Lower leg skin (tissue), 3 donors: ENCODE measurements at regions not wholly inside any gene's neighbourhood (a gene's known extent, or its start where the extent isn't known, plus 50 kb on each side); places are given as distances from the start of the nearest gene placed in this dataset.

ENCODE experiments used
- POLR2A ChIP-seq, 2 donors: fragments of 450-650 bp; IDR thresholded peaks; one replicate each; pipeline ENCODE4 v1.6.1; 2016 to 2017; ENCODE audit warnings: antibody characterized with exemption in 2 of 2, mild to moderate bottlenecking in 1 of 2, moderate library complexity in 1 of 2
- TF ChIP-seq, protein P1 (sequence below), 3 donors: fragments of 450-650 bp; IDR thresholded peaks; one replicate each; pipeline ENCODE4 v1.5.1; 2016; ENCODE audit warnings: antibody characterized with exemption in 3 of 3, mild to moderate bottlenecking in 3 of 3, moderate library complexity in 2 of 3

DNA sequence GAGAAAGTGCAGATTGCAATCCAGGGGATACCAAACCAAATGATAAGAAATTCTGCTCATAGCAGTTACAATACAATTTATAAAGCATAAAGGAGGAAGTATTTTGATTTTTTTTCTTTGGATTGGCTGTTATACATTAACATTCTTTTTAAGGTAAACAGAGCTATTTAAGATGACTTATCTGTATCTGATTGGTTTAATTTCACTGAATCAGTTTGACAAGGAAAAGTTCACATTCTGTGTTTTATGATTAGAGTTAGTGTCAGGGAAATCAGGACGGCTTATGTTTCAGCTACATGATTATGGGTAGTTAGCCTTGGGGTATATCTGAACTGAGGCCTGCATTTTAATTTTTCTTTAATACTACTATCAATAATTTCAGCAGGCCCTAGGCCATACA lies 360.9 kb downstream of the ARL6IP6 start:
- TF ChIP-seq, protein P1, sequence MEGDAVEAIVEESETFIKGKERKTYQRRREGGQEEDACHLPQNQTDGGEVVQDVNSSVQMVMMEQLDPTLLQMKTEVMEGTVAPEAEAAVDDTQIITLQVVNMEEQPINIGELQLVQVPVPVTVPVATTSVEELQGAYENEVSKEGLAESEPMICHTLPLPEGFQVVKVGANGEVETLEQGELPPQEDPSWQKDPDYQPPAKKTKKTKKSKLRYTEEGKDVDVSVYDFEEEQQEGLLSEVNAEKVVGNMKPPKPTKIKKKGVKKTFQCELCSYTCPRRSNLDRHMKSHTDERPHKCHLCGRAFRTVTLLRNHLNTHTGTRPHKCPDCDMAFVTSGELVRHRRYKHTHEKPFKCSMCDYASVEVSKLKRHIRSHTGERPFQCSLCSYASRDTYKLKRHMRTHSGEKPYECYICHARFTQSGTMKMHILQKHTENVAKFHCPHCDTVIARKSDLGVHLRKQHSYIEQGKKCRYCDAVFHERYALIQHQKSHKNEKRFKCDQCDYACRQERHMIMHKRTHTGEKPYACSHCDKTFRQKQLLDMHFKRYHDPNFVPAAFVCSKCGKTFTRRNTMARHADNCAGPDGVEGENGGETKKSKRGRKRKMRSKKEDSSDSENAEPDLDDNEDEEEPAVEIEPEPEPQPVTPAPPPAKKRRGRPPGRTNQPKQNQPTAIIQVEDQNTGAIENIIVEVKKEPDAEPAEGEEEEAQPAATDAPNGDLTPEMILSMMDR (IDR thresholded peaks at IDR 0.05), result no peak
- no peak for TF ChIP-seq POLR2A (IDR thresholded peaks at IDR 0.05)
